Keratinocyte (primary cell): ENCODE measurements at regions not wholly inside any gene's neighbourhood (a gene's known extent, or its start where the extent isn't known, plus 50 kb on each side); places are given as distances from the start of the nearest gene placed in this dataset.

Experiments used
- DNase-seq: peaks from one replicate; pipeline ENCODE4 v3.0.0-alpha.2; 2011; ENCODE audit warnings: low read depth, missing footprints, low spot score
- FAIRE-seq: peaks from 2 replicates; lab custom pipeline; 2011; peaks lifted over from hg19 to GRCh38; lab: Jason Lieb, UNC
- H2AFZ ChIP-seq: 2 replicates; pipeline ENCODE4 v1.6.0; 2012; ENCODE audit warnings: low read length, control low read depth, inconsistent platforms; ENCODE audit not compliant: control insufficient read depth
- H3K27ac ChIP-seq: 2 replicates; pipeline ENCODE4 v1.5.1; 2011; ENCODE audit warnings: low read length; ENCODE audit not compliant: control insufficient read depth, insufficient read depth
- H3K27me3 ChIP-seq: 3 replicates; pipeline ENCODE4 v1.6.0; 2011; ENCODE audit warnings: low read length; ENCODE audit not compliant: control insufficient read depth, insufficient read depth; ENCODE audit errors: extremely low read depth
- H3K36me3 ChIP-seq, 2 experiments: 2 replicates in 1 of 2; 3 replicates in 1 of 2; pipeline ENCODE4 v1.5.1; 2011; ENCODE audit warnings: low read length in 2 of 2, mild to moderate bottlenecking in 1 of 2; ENCODE audit not compliant: control insufficient read depth in 2 of 2, insufficient read depth in 2 of 2; ENCODE audit errors: extremely low read depth in 1 of 2
- H3K4me1 ChIP-seq: 3 replicates; pipeline ENCODE4 v1.5.1; 2011; ENCODE audit warnings: low read length; ENCODE audit not compliant: control insufficient read depth, insufficient read depth; ENCODE audit errors: extremely low read depth
- H3K4me2 ChIP-seq: 3 replicates; pipeline ENCODE4 v1.6.0; 2011; ENCODE audit warnings: low read depth, low read length; ENCODE audit not compliant: control insufficient read depth, insufficient read depth; ENCODE audit errors: extremely low read depth
- H3K4me3 ChIP-seq, 3 experiments: fragments of 200-600 bp in 1 of 3; sonication (generic) in 1 of 3; 2 replicates in 2 of 3; 3 replicates in 1 of 3; pipeline ENCODE4 v1.5.1; 2011 to 2016; ENCODE audit warnings: low read length in 3 of 3, mild to moderate bottlenecking in 3 of 3, control low read depth in 2 of 3, inconsistent platforms in 1 of 3, low read depth in 1 of 3, mixed read lengths in 1 of 3, mixed run types in 1 of 3, moderate library complexity in 1 of 3; ENCODE audit not compliant: control insufficient read depth in 2 of 3, insufficient read depth in 2 of 3; ENCODE audit errors: extremely low read depth in 1 of 3
- H3K79me2 ChIP-seq: 2 replicates; pipeline ENCODE4 v1.6.0; 2012; ENCODE audit warnings: low read length; ENCODE audit not compliant: control insufficient read depth, insufficient read depth
- H3K9ac ChIP-seq: 3 replicates; pipeline ENCODE4 v1.6.0; 2011; ENCODE audit warnings: low read length; ENCODE audit not compliant: control insufficient read depth, insufficient read depth; ENCODE audit errors: extremely low read depth
- H3K9me1 ChIP-seq: 3 replicates; pipeline ENCODE4 v1.6.0; 2011; ENCODE audit warnings: low read length; ENCODE audit not compliant: control insufficient read depth, insufficient read depth; ENCODE audit errors: extremely low read depth
- H3K9me3 ChIP-seq: 2 replicates; pipeline ENCODE4 v1.5.1; 2012; ENCODE audit warnings: low read depth, low read length; ENCODE audit not compliant: control insufficient read depth
- H4K20me1 ChIP-seq: 3 replicates; pipeline ENCODE4 v1.6.0; 2011; ENCODE audit warnings: low read length; ENCODE audit not compliant: control insufficient read depth, insufficient read depth; ENCODE audit errors: extremely low read depth
- EZH2 ChIP-seq: IDR thresholded peaks from one replicate; pipeline ENCODE4 v1.6.1; 2012; ENCODE audit warnings: inconsistent platforms, mild to moderate bottlenecking, low read length, moderate library complexity
- dilution Hi-C: fragments of 300-500 bp; cut with MboI; formaldehyde crosslinking; loops from one replicate; pipeline ENCODE4 v1.7.0; 2020; ENCODE audit warnings: low sequenced_read_pairs; ENCODE audit not compliant: extremely low pct_ligation_motif_present
- TF ChIP-seq, protein P1 (sequence below), 3 experiments: IDR thresholded peaks in 1 of 3; conservative IDR thresholded peaks in 1 of 3; optimal IDR thresholded peaks in 1 of 3; 2 replicates in 2 of 3; 3 replicates in 1 of 3; pipeline versions ENCODE3 to v1.5.1; 2011; ENCODE audit warnings: low read length in 3 of 3, mild to moderate bottlenecking in 3 of 3, moderate library complexity in 2 of 3, control low read depth in 1 of 3, inconsistent platforms in 1 of 3; ENCODE audit not compliant: insufficient read depth in 2 of 3; ENCODE audit errors: extremely low read depth in 1 of 3

DNA sequence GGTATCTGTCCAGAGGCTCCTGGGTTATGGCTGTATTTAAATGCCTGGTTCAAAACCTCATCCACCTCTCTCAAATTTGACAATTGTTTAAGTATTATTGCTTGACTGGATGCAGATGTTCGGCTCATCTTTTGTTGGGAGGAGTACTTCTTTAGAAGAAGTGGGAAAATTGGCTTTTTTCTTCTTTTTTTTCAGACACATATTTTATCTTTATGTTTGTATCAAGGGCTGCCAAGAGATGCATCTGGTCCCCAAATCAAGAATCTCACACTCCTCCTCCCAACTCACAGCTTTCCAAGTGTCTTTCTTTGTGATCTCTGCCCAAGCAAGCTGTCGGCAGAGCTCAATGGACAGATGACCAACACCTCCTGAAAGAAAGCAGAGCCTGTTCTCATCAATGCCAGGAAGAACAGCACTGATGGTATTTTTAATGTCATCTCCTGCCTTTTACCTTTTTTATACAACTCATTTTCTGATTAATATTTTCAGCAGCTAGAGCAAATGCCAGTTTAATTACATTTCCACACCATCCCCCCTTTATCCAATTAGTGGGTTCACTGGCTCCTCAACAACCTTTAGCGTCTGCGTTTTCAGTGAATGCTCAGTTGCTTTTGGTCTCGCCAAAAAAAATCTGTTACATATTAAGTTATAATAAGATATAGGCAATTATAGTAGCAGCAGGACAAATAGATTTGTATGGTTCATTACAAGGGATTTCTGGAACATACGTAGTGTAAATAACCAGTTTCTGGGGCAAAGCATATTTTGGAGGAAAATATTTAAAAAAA is 110.3 kb upstream of the SLIT3 start:
- Histone ChIP-seq H3K9me3 (no peaks in the 10 kb centered on the region), H3K36me3 (no peaks in the 10 kb centered on the region), H3K4me3 (no peak overlapping the region), H3K79me2 (no peaks in the 10 kb centered on the region), H3K27ac (no peak overlapping the region), H3K9ac (no peak overlapping the region), H3K4me2 (no peak overlapping the region), H3K27me3 (no peaks in the 10 kb centered on the region), H3K4me1 (no peaks in the 10 kb centered on the region), H2AFZ (no peak overlapping the region), H3K9me1 (no peaks in the 10 kb centered on the region), H4K20me1 (no peaks in the 10 kb centered on the region)
- TF ChIP-seq, protein P1, sequence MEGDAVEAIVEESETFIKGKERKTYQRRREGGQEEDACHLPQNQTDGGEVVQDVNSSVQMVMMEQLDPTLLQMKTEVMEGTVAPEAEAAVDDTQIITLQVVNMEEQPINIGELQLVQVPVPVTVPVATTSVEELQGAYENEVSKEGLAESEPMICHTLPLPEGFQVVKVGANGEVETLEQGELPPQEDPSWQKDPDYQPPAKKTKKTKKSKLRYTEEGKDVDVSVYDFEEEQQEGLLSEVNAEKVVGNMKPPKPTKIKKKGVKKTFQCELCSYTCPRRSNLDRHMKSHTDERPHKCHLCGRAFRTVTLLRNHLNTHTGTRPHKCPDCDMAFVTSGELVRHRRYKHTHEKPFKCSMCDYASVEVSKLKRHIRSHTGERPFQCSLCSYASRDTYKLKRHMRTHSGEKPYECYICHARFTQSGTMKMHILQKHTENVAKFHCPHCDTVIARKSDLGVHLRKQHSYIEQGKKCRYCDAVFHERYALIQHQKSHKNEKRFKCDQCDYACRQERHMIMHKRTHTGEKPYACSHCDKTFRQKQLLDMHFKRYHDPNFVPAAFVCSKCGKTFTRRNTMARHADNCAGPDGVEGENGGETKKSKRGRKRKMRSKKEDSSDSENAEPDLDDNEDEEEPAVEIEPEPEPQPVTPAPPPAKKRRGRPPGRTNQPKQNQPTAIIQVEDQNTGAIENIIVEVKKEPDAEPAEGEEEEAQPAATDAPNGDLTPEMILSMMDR (optimal IDR thresholded peaks at IDR 0.05 in 1 of 3, IDR thresholded peaks at IDR 0.05 in 1 of 3, conservative IDR thresholded peaks at IDR 0.05 in 1 of 3; ENCODE audit: extremely low read depth in 1 of 3, insufficient read depth in 2 of 3, low read length in 3 of 3), result no peak
- TF ChIP-seq EZH2, result no peak
- no peak for DNase-seq
- no peak for FAIRE-seq
- dilution Hi-C loops, result no loop called here

DNA sequence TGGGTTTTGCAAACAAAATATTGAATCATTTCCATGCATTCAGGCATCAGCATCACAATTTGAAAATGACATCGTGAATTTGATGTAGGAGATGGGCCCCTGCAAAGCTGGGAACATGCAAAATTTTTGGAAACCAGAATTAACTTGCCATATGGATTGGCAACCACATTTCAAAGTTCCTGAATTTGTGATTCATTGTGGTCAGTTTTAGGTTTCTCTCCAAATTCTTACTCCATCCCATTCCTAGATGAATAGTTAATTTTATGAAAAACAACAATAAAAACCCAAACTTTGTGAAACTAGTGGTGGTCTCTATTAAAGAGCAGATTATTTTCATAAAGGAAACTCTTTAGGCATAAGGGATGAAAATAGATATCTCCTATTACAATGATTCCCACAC is 107.8 kb upstream of the SLIT3 start:
- H3K4me3 ChIP-seq, result no peak overlapping the region
- H3K27ac ChIP-seq, result no peak overlapping the region
- H2AFZ ChIP-seq, result no peak overlapping the region
- H3K9me1 ChIP-seq, result no peaks in the 10 kb centered on the region
- no peak overlapping the region for H3K9ac ChIP-seq
- H3K27me3 ChIP-seq, result no peaks in the 10 kb centered on the region
- H3K79me2 ChIP-seq, result no peaks in the 10 kb centered on the region
- dilution Hi-C loops, result no loop called here
- H4K20me1 ChIP-seq, result no peaks in the 10 kb centered on the region
- DNase-seq (no peak), FAIRE-seq (no peak)
- H3K4me1 ChIP-seq, result no peaks in the 10 kb centered on the region
- no peaks in the 10 kb centered on the region for H3K36me3 ChIP-seq
- H3K4me2 ChIP-seq, result no peak overlapping the region
- TF ChIP-seq, protein P1 (optimal IDR thresholded peaks at IDR 0.05 in 1 of 3, IDR thresholded peaks at IDR 0.05 in 1 of 3, conservative IDR thresholded peaks at IDR 0.05 in 1 of 3; ENCODE audit: extremely low read depth in 1 of 3, insufficient read depth in 2 of 3, low read length in 3 of 3), result no peak
- TF ChIP-seq EZH2, result no peak
- H3K9me3 ChIP-seq, result no peaks in the 10 kb centered on the region
